ENCODE measurements at regions not wholly inside any gene's neighbourhood (a gene's known extent, or its start where the extent isn't known, plus 50 kb on each side); places are given as distances from the start of the nearest gene placed in this dataset.
A peak's percentile ranks its signal among the peaks of the same experiment; 100 is the strongest.
"Not testable (repeated sequence)": the region's sequence is repeated elsewhere in the genome, so short reads cannot be mapped to it uniquely, and the experiment has no call there.

DNA sequence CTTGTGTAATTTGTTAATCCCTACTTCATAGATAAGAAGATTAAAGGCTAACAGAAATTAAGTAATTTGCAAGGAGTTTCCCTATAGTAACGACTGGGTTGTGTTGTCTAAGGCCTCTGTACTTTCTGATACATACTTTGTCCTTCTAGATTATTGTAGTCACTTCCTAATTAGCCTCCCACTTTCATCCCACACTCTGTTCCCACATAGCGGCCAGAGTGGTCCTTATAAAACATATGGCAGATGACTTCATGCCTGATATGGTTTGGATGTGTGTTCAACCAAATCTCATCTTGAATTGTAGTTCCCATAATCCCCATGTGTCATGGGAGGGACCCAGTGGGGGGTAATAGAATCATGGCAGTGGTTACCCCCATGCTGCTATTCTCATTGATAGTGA lies 120.5 kb upstream of the DAB1 start:
- Histone ChIP-seq H3K27me3 (ENCODE audit: control insufficient read depth, insufficient read depth, low read length) (no peaks in the 10 kb centered on the region), H3K27ac (ENCODE audit: low read length) (no peak overlapping the region), H3K36me3 (ENCODE audit: control insufficient read depth, insufficient read depth, low read length) (no peaks in the 10 kb centered on the region), H3K9me3 (replicated peaks; ENCODE audit: control insufficient read depth, low read depth, low read length) (no peaks in the 10 kb centered on the region), H3K4me1 (ENCODE audit: control insufficient read depth, insufficient read depth, low read length) (no peaks in the 10 kb centered on the region), H3K4me3 (ENCODE audit: low read length) (no peak overlapping the region)
- WGBS (ENCODE audit: insufficient coverage): no CpG with 5 or more reads among the region's 2 CpGs
- DNase-seq: no peak

DNA sequence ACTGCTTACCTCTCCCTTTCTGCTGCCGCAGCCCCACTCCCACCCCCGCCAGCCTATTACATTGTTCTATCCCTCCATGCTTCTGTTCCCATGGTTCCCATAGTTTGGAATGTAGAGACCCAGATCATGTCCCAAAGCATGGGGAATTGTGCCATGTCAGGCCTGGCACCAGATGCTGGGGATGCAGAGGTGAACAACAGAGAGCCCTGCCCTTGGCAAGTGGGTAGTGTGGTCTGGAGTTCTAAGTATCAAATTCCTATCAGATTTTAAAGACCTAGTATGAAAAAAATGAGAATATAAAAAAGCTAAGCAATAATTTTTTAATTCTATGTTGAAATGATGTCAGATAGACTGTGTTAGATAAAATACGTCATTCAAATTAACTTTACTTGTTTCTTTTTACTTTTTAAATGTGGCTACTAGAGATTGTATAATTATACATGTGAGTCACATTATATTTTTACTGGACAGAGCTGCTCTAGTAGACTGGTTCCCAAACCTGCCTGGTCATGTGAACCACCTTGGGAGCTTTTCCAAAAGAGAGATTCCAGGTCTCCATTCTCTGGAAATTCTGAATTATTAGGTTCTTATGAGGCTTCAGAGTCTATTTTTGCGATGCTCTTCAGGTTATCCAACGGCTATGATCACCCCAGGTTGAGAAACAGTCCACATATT lies 113.0 kb upstream of the DAB1 start:
- WGBS (ENCODE audit: insufficient coverage): 94% methylated on average over 2 of the region's 5 CpGs
- no peaks in the 10 kb centered on the region for H3K9me3 ChIP-seq (replicated peaks; ENCODE audit: control insufficient read depth, low read depth, low read length)
- H3K4me3 ChIP-seq (ENCODE audit: low read length): no peak overlapping the region
- no peaks in the 10 kb centered on the region for H3K27me3 ChIP-seq (ENCODE audit: control insufficient read depth, insufficient read depth, low read length)
- no peaks in the 10 kb centered on the region for H3K4me1 ChIP-seq (ENCODE audit: control insufficient read depth, insufficient read depth, low read length)
- H3K27ac ChIP-seq (ENCODE audit: low read length): no peak overlapping the region
- H3K36me3 ChIP-seq (ENCODE audit: control insufficient read depth, insufficient read depth, low read length): no peaks in the 10 kb centered on the region
- peak; percentile 3 for DNase-seq

DNA sequence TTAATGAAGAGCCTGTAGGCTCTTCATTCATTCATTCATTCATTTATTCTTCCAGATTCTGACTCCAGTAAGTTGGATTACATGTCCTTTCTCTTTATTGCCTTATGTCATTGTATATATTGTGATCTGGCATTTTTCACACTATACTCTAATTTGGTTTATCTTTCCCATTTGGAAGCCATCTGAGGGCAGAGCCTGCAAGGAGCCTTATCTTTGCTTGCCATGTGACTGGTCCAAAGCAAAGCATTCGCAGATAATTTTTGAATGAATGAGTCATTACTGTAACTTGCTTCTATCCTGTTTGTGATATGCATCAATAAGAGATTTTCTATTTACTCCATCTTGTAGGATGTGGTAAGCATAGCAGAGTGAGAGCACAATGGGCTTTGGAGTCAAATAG lies 108.4 kb upstream of the DAB1 start:
- Histone ChIP-seq H3K9me3 (replicated peaks; ENCODE audit: control insufficient read depth, low read depth, low read length) (no peaks in the 10 kb centered on the region), H3K4me1 (ENCODE audit: control insufficient read depth, insufficient read depth, low read length) (no peaks in the 10 kb centered on the region), H3K27ac (ENCODE audit: low read length) (no peak overlapping the region), H3K4me3 (ENCODE audit: low read length) (no peak overlapping the region), H3K27me3 (ENCODE audit: control insufficient read depth, insufficient read depth, low read length) (no peaks in the 10 kb centered on the region), H3K36me3 (ENCODE audit: control insufficient read depth, insufficient read depth, low read length) (no peaks in the 10 kb centered on the region)
- no CpG with 5 or more reads among the region's 1 CpG for WGBS (ENCODE audit: insufficient coverage)
- DNase-seq: no peak

DNA sequence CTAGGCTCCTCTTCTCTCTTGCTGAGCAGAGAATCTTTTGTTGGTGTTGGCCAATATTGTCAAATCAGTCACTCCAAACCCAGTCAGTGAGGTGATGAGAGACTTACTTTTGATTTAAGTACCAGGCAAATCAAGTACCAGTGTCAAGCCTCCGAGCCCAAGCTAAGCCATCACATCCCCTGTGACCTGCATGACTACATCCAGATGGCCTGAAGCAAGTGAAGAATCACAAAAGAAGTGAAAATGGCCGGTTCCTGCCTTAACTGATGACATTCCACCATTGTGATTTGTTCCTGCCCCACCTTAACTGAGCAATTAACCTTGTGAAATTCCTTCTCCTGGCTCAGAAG lies 107.0 kb upstream of the DAB1 start:
- not testable (repeated sequence) for H3K4me1 ChIP-seq (ENCODE audit: control insufficient read depth, insufficient read depth, low read length); H3K4me3 ChIP-seq (ENCODE audit: low read length); H3K27ac ChIP-seq (ENCODE audit: low read length); DNase-seq; H3K9me3 ChIP-seq (replicated peaks; ENCODE audit: control insufficient read depth, low read depth, low read length); H3K27me3 ChIP-seq (ENCODE audit: control insufficient read depth, insufficient read depth, low read length); H3K36me3 ChIP-seq (ENCODE audit: control insufficient read depth, insufficient read depth, low read length)
- no CpG with 5 or more reads among the region's 2 CpGs for WGBS (ENCODE audit: insufficient coverage)

DNA sequence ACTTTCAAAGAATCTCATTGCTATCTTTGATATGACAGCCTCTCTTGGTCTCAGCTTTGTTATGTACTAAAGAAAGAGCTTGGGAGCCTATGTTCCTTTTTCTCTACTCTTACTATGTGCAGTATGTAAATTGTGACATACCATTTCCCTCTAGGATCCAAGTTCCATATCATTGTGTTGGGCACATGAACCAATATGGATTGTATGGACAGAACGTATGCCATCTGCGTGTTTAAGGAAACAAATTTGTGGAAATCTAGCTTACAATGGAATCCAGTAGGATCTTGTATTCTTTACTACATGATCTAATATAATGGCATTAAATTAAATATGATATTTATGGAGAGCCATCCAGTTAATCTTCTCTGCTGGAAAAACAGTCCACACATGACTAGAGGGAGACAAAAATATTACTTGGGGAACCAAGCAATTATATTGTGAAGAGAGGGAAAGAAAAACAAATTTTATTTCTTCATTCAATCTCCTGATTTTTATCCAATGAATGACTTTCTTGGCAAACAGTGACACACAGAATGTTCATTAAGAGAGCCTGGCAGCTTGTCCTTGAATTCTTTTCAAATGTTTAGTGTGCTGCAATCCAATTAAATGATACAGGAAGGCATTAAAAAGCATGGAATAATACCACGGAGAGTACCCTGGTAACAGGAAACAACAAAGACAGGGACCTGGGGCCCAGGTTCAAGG lies 106.5 kb upstream of the DAB1 start:
- no peak for DNase-seq
- Histone ChIP-seq H3K27me3 (ENCODE audit: control insufficient read depth, insufficient read depth, low read length) (no peaks in the 10 kb centered on the region), H3K27ac (ENCODE audit: low read length) (no peak overlapping the region), H3K4me3 (ENCODE audit: low read length) (no peak overlapping the region), H3K36me3 (ENCODE audit: control insufficient read depth, insufficient read depth, low read length) (no peaks in the 10 kb centered on the region), H3K4me1 (ENCODE audit: control insufficient read depth, insufficient read depth, low read length) (no peaks in the 10 kb centered on the region), H3K9me3 (replicated peaks; ENCODE audit: control insufficient read depth, low read depth, low read length) (no peaks in the 10 kb centered on the region)
- 78% methylated on average over 1 of the region's 3 CpGs for WGBS (ENCODE audit: insufficient coverage)

DNA sequence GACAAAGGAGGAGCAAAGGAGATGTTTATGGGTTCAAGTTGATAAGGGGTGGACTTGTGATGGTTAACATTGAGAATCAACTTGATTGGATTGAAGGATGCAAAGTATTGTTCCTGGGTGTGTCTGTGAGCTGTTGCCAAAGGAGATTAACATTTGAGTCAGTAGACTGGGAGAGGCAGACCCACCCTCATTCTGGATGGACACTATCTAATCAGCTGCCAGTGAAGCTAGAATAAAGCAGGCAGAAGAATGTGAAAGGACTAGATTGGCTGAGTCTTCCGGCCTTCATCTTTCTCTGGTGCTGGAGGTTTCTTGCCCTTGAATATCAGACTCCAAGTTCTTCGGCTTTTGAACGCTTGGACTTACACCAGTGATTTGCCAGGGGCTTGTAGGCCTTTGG lies 98.7 kb upstream of the DAB1 start:
- H3K4me1 ChIP-seq (ENCODE audit: control insufficient read depth, insufficient read depth, low read length): no peaks in the 10 kb centered on the region
- no peaks in the 10 kb centered on the region for H3K27me3 ChIP-seq (ENCODE audit: control insufficient read depth, insufficient read depth, low read length)
- no peaks in the 10 kb centered on the region for H3K9me3 ChIP-seq (replicated peaks; ENCODE audit: control insufficient read depth, low read depth, low read length)
- no peak overlapping the region for H3K27ac ChIP-seq (ENCODE audit: low read length)
- DNase-seq: no peak
- H3K36me3 ChIP-seq (ENCODE audit: control insufficient read depth, insufficient read depth, low read length): no peaks in the 10 kb centered on the region
- H3K4me3 ChIP-seq (ENCODE audit: low read length): no peak overlapping the region
- WGBS (ENCODE audit: insufficient coverage): 94% methylated on average over 3 of the region's 3 CpGs

DNA sequence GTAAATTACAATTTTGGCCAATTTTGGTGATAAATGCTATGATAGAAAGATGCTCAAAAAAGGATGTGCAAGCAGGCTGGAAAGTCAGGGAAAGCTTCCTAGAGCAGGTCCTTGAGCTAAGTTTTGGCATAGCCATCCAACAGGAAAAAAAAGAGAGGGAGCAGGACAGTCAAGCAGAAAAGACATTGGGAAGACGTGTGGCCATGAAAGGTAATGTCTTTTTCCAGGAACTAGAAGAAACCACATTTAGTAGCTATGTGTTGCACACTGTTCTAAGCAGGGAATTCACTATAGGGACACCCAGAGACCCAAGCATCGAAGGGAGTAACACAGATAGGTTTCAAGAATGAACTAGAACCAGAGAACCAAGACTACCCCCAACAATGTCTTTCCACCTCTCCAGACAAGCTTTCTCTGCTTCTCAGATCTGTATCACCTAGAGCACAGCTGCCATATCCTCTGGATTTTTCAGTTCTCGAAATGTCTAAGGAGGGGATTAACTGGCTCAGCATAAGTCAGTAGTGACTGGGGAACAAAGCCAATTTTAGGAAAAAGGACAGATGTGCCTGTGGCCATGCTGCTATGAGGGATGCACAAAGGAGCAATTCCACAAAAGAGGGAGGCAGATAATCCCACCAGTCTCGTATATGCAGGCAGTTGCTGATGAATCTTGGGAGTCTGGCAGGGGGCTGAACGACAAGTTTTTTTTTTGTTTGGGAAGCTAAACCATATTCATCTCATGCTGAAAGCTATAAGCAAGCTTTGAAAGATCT lies 97.1 kb upstream of the DAB1 start:
- no peak overlapping the region for H3K4me3 ChIP-seq (ENCODE audit: low read length)
- WGBS (ENCODE audit: insufficient coverage): 14% methylated on average over 1 of the region's 5 CpGs
- DNase-seq: no peak

DNA sequence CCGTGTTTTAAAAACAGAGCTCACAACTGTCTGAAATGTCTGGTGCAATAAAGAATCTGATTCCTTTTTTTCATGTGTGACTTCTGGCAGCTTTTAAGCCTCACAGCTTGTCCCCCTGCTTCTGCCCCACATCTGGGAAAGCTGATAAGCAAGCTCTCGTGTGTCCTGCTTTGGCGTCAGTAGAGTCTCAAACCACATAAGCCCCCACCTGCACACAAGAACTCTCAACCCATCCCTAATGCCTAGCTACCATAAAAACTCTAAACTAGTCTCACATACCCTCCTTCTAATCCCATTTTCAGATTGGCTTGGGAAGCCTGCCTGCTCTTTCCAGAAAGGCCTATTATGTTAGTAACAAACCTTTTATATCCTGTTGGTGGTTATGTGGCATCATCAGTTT lies 94.6 kb upstream of the DAB1 start:
- no peak for DNase-seq
- H3K27me3 ChIP-seq (ENCODE audit: control insufficient read depth, insufficient read depth, low read length): no peaks in the 10 kb centered on the region
- WGBS (ENCODE audit: insufficient coverage): 29% methylated on average over 1 of the region's 3 CpGs
- no peak overlapping the region for H3K27ac ChIP-seq (ENCODE audit: low read length)
- H3K36me3 ChIP-seq (ENCODE audit: control insufficient read depth, insufficient read depth, low read length): no peaks in the 10 kb centered on the region
- H3K4me1 ChIP-seq (ENCODE audit: control insufficient read depth, insufficient read depth, low read length): no peaks in the 10 kb centered on the region
- H3K4me3 ChIP-seq (ENCODE audit: low read length): no peak overlapping the region
- no peaks in the 10 kb centered on the region for H3K9me3 ChIP-seq (replicated peaks; ENCODE audit: control insufficient read depth, low read depth, low read length)

More for the DNA sequence above, 97.1 kb upstream of the DAB1 start:
- Histone ChIP-seq H3K4me1 (ENCODE audit: control insufficient read depth, insufficient read depth, low read length) (no peaks in the 10 kb centered on the region), H3K27me3 (ENCODE audit: control insufficient read depth, insufficient read depth, low read length) (no peaks in the 10 kb centered on the region), H3K27ac (ENCODE audit: low read length) (no peak overlapping the region), H3K9me3 (replicated peaks; ENCODE audit: control insufficient read depth, low read depth, low read length) (no peaks in the 10 kb centered on the region), H3K36me3 (ENCODE audit: control insufficient read depth, insufficient read depth, low read length) (no peaks in the 10 kb centered on the region)

DNA sequence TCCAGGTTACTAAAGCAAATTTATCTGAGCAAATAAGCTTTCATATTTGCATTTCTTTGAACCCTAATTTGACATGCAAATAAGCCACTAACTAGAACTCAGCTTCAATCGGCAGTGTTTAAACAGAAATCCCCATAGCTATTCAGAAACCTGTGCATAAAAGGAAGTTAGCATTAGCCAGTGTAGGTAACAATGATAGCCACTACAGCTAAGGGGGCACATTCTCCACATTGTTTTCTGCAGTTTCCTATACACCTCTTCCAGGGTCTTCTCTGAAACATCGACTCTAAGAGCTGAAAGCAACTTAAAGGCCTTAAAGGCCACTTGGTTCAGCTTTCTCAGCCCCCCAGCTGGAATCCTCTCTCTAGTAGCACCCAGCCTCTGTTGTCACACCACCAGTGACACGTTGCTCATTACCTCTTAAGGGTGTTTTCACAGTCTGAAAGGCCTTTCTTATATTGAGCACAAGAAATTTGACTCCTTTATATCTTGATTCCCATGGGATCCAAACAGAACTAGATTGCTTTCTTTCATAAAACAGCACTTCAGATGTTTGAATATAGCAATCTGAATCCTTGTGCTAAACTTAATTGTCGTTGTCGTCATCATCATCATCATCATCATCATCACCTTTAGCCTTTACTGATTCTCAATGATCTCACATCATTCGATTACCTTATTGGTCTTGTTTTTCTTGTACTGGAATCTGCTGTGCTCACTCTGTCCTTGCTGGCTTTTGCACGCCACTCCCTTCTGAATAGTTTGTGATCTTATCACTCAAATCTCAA lies 93.9 kb upstream of the DAB1 start:
- no peak overlapping the region for H3K4me3 ChIP-seq (ENCODE audit: low read length)
- DNase-seq: no peak
- H3K27me3 ChIP-seq (ENCODE audit: control insufficient read depth, insufficient read depth, low read length): no peaks in the 10 kb centered on the region

DNA sequence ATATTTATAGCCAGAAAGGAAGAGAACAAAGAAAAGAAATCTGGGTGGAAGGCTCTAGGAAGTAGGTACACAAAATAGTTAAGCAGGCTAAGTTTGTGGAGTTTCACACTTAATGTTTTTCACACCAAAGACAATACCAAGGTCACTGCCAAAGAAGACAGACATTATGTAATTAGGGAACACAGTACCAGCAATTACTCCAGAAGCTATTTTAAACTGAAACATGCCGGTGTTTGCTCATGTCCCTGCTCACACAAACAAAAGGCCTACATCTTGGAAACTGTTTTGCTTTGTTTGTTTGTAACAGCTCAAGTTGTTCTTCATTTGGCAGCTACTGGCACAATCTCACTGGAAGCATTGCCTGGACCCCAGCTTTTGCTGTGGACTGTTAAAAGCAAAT lies 88.5 kb upstream of the DAB1 start:
- H3K27ac ChIP-seq (ENCODE audit: low read length): no peak overlapping the region
- no peaks in the 10 kb centered on the region for H3K4me1 ChIP-seq (ENCODE audit: control insufficient read depth, insufficient read depth, low read length)
- H3K36me3 ChIP-seq (ENCODE audit: control insufficient read depth, insufficient read depth, low read length): no peaks in the 10 kb centered on the region

More for the DNA sequence above, 93.9 kb upstream of the DAB1 start:
- H3K4me1 ChIP-seq (ENCODE audit: control insufficient read depth, insufficient read depth, low read length): no peaks in the 10 kb centered on the region
- no peaks in the 10 kb centered on the region for H3K36me3 ChIP-seq (ENCODE audit: control insufficient read depth, insufficient read depth, low read length)
- no peak overlapping the region for H3K27ac ChIP-seq (ENCODE audit: low read length)
- no peaks in the 10 kb centered on the region for H3K9me3 ChIP-seq (replicated peaks; ENCODE audit: control insufficient read depth, low read depth, low read length)
- WGBS (ENCODE audit: insufficient coverage): 53% methylated on average over 7 of the region's 7 CpGs

More for the DNA sequence above, 88.5 kb upstream of the DAB1 start:
- Histone ChIP-seq H3K9me3 (replicated peaks; ENCODE audit: control insufficient read depth, low read depth, low read length) (no peaks in the 10 kb centered on the region), H3K27me3 (ENCODE audit: control insufficient read depth, insufficient read depth, low read length) (no peaks in the 10 kb centered on the region), H3K4me3 (ENCODE audit: low read length) (no peak overlapping the region)
- WGBS (ENCODE audit: insufficient coverage): no CpG with 5 or more reads among the region's 1 CpG
- DNase-seq: no peak
